ENCODE measurements at regions not wholly inside any gene's neighbourhood (a gene's known extent, or its start where the extent isn't known, plus 50 kb on each side); places are given as distances from the start of the nearest gene placed in this dataset.
A peak's percentile ranks its signal among the peaks of the same experiment; 100 is the strongest.

- Mint-ChIP-seq H3K9me3 (peaks cover 6% of the 10 kb centered on the region), H3K4me3 (no peak overlapping the region), H3K27ac (peak overlapping the region; percentile 44 to 71 (median 62)), H3K36me3 (ENCODE audit: low read depth) (no peaks in the 10 kb centered on the region), H3K27me3 (ENCODE audit: low read depth) (no peaks in the 10 kb centered on the region), H3K4me1 (peaks cover 57% of the 10 kb centered on the region)
- TF ChIP-seq CTCF (IDR thresholded peaks at IDR 0.05; ENCODE audit: unreplicated experiment in 3 of 3) = no peak
These were observed 174.6 kb upstream of the TBL1XR1 start for GRCh38 chr3:177371888-177372287.

GRCh38 chr3:177374323-177374722 is 177.0 kb upstream of the TBL1XR1 start:
- Mint-ChIP-seq H3K27me3 (ENCODE audit: low read depth) (no peaks in the 10 kb centered on the region), H3K4me1 (peaks cover 50% of the 10 kb centered on the region), H3K9me3 (peaks cover 12% of the 10 kb centered on the region), H3K4me3 (no peak overlapping the region), H3K36me3 (ENCODE audit: low read depth) (peaks cover 5% of the 10 kb centered on the region), H3K27ac (peak overlapping the region in 2 of 3 experiments; percentile 53 to 64)
- TF ChIP-seq CTCF (IDR thresholded peaks at IDR 0.05; ENCODE audit: unreplicated experiment in 3 of 3) = no peak

GRCh38 chr3:177375316-177375715 is 178.0 kb upstream of the TBL1XR1 start:
- TF ChIP-seq CTCF (IDR thresholded peaks at IDR 0.05; ENCODE audit: unreplicated experiment in 3 of 3) = no peak
- peaks cover 8% of the 10 kb centered on the region for H3K36me3 Mint-ChIP-seq (ENCODE audit: low read depth)
- no peak overlapping the region for H3K4me3 Mint-ChIP-seq

GRCh38 chr3:177377166-177377565 is 179.9 kb upstream of the TBL1XR1 start:
- H3K4me1 Mint-ChIP-seq = peaks cover 22% of the 10 kb centered on the region
- H3K4me3 Mint-ChIP-seq = no peak overlapping the region
- H3K36me3 Mint-ChIP-seq (ENCODE audit: low read depth) = peaks cover 10% of the 10 kb centered on the region
- no peaks in the 10 kb centered on the region for H3K27me3 Mint-ChIP-seq (ENCODE audit: low read depth)
- TF ChIP-seq CTCF (IDR thresholded peaks at IDR 0.05; ENCODE audit: unreplicated experiment in 3 of 3) = no peak
- H3K27ac Mint-ChIP-seq = no peak overlapping the region
- peaks cover 22% of the 10 kb centered on the region for H3K9me3 Mint-ChIP-seq

More at GRCh38 chr3:177375316-177375715, 178.0 kb upstream of the TBL1XR1 start:
- no peaks in the 10 kb centered on the region for H3K27me3 Mint-ChIP-seq (ENCODE audit: low read depth)
- H3K4me1 Mint-ChIP-seq = peaks cover 41% of the 10 kb centered on the region
- H3K9me3 Mint-ChIP-seq = peaks cover 18% of the 10 kb centered on the region
- no peak overlapping the region for H3K27ac Mint-ChIP-seq

GRCh38 chr3:177378168-177378567 is 180.9 kb upstream of the TBL1XR1 start:
- TF ChIP-seq CTCF (IDR thresholded peaks at IDR 0.05; ENCODE audit: unreplicated experiment in 3 of 3) = no peak
- H3K4me3 Mint-ChIP-seq = no peak overlapping the region
- H3K27ac Mint-ChIP-seq = no peak overlapping the region
- peaks cover 25% of the 10 kb centered on the region for H3K9me3 Mint-ChIP-seq
- peaks cover 22% of the 10 kb centered on the region for H3K4me1 Mint-ChIP-seq
- peaks cover 13% of the 10 kb centered on the region for H3K36me3 Mint-ChIP-seq (ENCODE audit: low read depth)
- H3K27me3 Mint-ChIP-seq (ENCODE audit: low read depth) = no peaks in the 10 kb centered on the region

- H3K36me3 Mint-ChIP-seq (ENCODE audit: low read depth) = peaks cover 13% of the 10 kb centered on the region
- peaks cover 30% of the 10 kb centered on the region for H3K9me3 Mint-ChIP-seq
- H3K4me3 Mint-ChIP-seq = no peak overlapping the region
- H3K27ac Mint-ChIP-seq = peak overlapping the region in 1 of 3 experiments; percentile 63
- no peaks in the 10 kb centered on the region for H3K27me3 Mint-ChIP-seq (ENCODE audit: low read depth)
- TF ChIP-seq CTCF (IDR thresholded peaks at IDR 0.05; ENCODE audit: unreplicated experiment in 3 of 3) = no peak
- peaks cover 21% of the 10 kb centered on the region for H3K4me1 Mint-ChIP-seq
These were observed 181.8 kb upstream of the TBL1XR1 start for GRCh38 chr3:177379045-177379444.

All from nephron (organoid).